Stimulated activated CD8-positive, alpha-beta memory T cell treated with anti-CD3 and anti-CD28 coated beads, Interleukin-12 subunit alpha, Interleukin-12 subunit beta, amount 100 ng/mL, for 1 hour (primary cell): ENCODE measurements at regions not wholly inside any gene's neighbourhood (a gene's known extent, or its start where the extent isn't known, plus 50 kb on each side); places are given as distances from the start of the nearest gene placed in this dataset.
"Not testable (repeated sequence)": the region's sequence is repeated elsewhere in the genome, so short reads cannot be mapped to it uniquely, and the experiment has no call there.

Experiments used
- DNase-seq: peaks from one replicate; pipeline ENCODE4 v3.0.0-alpha.2; 2020; ENCODE audit warnings: low read depth

- DNase-seq, result no peak
These were observed 773.4 kb upstream of the SLITRK1 start for GRCh38 chr13:84655677-84656076.

GRCh38 chr13:84654654-84655275, 772.5 kb upstream of the SLITRK1 start:
- DNase-seq, result no peak

GRCh38 chr13:84653915-84654534, 771.8 kb upstream of the SLITRK1 start:
- no peak for DNase-seq

- DNase-seq, result no peak
These were observed 769.4 kb upstream of the SLITRK1 start for GRCh38 chr13:84651705-84652104.

- DNase-seq, result no peak
These were observed 769.0 kb upstream of the SLITRK1 start for GRCh38 chr13:84651288-84651687.

GRCh38 chr13:84649853-84650252, 767.6 kb upstream of the SLITRK1 start:
- DNase-seq, result no peak

GRCh38 chr13:84648069-84648640, 765.9 kb upstream of the SLITRK1 start:
- DNase-seq, result no peak

- no peak for DNase-seq
These were observed 764.7 kb upstream of the SLITRK1 start for GRCh38 chr13:84646957-84647356.

- DNase-seq, result no peak
These were observed 763.1 kb upstream of the SLITRK1 start for GRCh38 chr13:84645196-84646012.

- no peak for DNase-seq
These were observed 759.2 kb upstream of the SLITRK1 start for GRCh38 chr13:84641491-84641890.

GRCh38 chr13:84640691-84641090, 758.4 kb upstream of the SLITRK1 start:
- DNase-seq, result no peak

- DNase-seq, result no peak
These were observed 748.2 kb upstream of the SLITRK1 start for GRCh38 chr13:84630476-84630875.

- no peak for DNase-seq
These were observed 734.6 kb upstream of the SLITRK1 start for GRCh38 chr13:84616864-84617263.

- no peak for DNase-seq
These were observed 727.4 kb upstream of the SLITRK1 start for GRCh38 chr13:84609716-84610115.

GRCh38 chr13:84607261-84608013, 725.2 kb upstream of the SLITRK1 start:
- no peak for DNase-seq

- DNase-seq, result no peak
These were observed 724.3 kb upstream of the SLITRK1 start for GRCh38 chr13:84606616-84607015.

GRCh38 chr13:84605927-84606326, 723.7 kb upstream of the SLITRK1 start:
- no peak for DNase-seq

GRCh38 chr13:84591444-84591843, 709.2 kb upstream of the SLITRK1 start:
- no peak for DNase-seq

GRCh38 chr13:84590663-84591062, 708.4 kb upstream of the SLITRK1 start:
- no peak for DNase-seq

GRCh38 chr13:84588023-84588422, 705.7 kb upstream of the SLITRK1 start:
- no peak for DNase-seq

- not testable (repeated sequence) for DNase-seq
These were observed 697.6 kb upstream of the SLITRK1 start for GRCh38 chr13:84579901-84580300.

- no peak for DNase-seq
These were observed 692.6 kb upstream of the SLITRK1 start for GRCh38 chr13:84574851-84575250.
